ENCODE measurements at regions not wholly inside any gene's neighbourhood (a gene's known extent, or its start where the extent isn't known, plus 50 kb on each side); places are given as distances from the start of the nearest gene placed in this dataset.

GRCh38 chr7:144997512-144997911 lies 161.7 kb upstream of the TPK1 start:
- DNase-seq (ENCODE audit: low read depth): no peak
- no peak for TF ChIP-seq CTCF (IDR thresholded peaks at IDR 0.05; ENCODE audit: control insufficient read depth, extremely low read depth, insufficient read depth)
- no peak overlapping the region for H3K4me3 ChIP-seq (ENCODE audit: low read depth, low read length)

DNA sequence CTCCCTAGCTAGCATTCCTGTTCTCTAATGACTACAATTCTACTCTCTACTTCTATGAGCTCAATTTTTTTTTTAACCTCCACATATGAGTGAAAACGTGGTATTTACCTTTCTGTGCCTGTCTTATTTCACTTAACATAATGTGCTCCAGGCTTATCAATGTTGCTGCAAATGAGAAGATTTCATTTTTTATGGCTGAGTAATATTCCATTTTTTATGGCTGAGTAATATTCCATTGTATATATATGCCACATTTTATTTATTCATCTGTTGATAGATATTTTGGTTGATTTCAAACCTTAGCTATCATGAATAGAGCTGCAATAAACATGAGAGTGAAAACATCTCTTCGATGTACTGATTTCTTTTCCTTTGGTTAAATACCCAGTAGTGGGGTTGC lies 159.6 kb upstream of the TPK1 start:
- no peak for DNase-seq (ENCODE audit: low read depth)
- H3K4me3 ChIP-seq (ENCODE audit: low read depth, low read length): no peak overlapping the region
- TF ChIP-seq CTCF (IDR thresholded peaks at IDR 0.05; ENCODE audit: control insufficient read depth, extremely low read depth, insufficient read depth): no peak

DNA sequence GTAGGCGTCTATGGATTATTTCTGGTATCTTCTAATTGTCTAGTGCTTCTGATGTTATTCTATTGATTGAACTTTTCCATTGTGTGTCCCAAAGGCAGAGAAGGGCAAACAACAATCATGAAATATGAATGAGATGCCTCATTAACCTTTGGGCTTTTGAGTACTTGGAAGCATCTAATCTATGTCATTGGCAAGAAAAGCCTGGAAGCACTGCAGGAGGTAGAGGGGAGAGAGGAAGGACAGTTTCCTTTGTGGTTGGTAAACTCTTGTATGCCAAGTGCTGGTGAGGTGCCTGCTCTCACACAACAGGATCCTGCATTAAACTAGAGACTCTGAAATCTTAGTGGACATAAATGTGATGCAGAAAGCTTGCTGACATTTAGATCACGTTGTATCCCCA lies 155.2 kb upstream of the TPK1 start:
- no peak overlapping the region for H3K4me3 ChIP-seq (ENCODE audit: low read depth, low read length)
- TF ChIP-seq CTCF (IDR thresholded peaks at IDR 0.05; ENCODE audit: control insufficient read depth, extremely low read depth, insufficient read depth): no peak
- no peak for DNase-seq (ENCODE audit: low read depth)

DNA sequence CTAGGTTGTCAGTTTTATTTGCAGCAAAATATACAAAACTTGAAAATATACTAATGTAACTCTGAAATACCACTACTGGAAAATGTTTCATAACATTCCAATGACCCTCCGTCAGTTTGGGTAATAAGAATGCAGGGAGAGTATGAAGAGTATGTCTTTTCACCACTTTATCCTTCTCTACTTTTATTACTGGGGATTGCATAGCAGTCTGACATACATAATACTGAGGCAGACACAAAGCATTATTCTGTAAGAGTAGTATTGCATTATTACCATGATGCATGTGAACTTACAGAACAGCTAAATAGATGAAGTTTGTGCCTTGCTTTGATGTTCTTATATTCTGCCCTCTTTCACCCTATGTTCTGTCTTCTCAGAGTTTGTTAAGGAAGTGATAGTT lies 151.8 kb upstream of the TPK1 start:
- no peak overlapping the region for H3K4me3 ChIP-seq (ENCODE audit: low read depth, low read length)
- no peak for DNase-seq (ENCODE audit: low read depth)
- TF ChIP-seq CTCF (IDR thresholded peaks at IDR 0.05; ENCODE audit: control insufficient read depth, extremely low read depth, insufficient read depth): no peak

DNA sequence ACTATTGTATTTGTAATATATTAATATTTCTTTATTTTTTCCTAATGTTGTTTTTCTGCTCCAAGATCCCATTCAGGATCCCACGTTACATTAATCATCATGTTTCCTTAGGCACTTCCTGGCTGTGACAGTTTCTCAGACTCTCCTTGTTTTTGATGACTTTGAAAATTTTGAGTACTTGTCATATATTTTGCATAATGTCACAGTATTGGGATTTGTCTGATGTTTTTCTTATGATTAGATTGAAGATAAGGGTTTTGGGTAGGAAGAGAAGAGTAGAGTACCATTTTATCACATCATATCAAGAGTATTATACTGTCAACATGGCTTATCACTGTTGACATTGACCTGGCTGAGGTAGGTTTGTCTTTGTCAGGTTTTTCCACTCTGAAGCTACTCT lies 146.3 kb upstream of the TPK1 start:
- H3K4me3 ChIP-seq (ENCODE audit: low read depth, low read length): no peak overlapping the region
- no peak for TF ChIP-seq CTCF (IDR thresholded peaks at IDR 0.05; ENCODE audit: control insufficient read depth, extremely low read depth, insufficient read depth)
- DNase-seq (ENCODE audit: low read depth): no peak

DNA sequence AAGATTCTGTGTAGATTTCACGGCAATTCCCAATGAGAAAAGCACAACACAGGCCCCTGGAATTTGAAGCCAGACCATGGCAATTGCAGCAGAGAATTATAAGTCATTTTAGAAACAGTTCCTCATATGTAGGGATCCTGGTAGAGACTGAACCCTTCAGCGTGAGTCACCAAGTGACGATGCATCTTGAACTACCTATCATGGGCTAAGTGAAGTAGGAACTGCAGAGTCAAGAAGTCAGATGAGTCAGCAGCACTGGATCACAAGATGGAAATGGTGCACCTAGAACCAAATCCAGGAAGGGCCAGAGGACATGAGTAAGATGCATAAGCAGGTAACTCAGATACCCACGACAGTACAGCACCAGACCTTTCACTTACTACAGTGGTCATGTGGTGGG lies 140.0 kb upstream of the TPK1 start:
- DNase-seq (ENCODE audit: low read depth): no peak
- no peak overlapping the region for H3K4me3 ChIP-seq (ENCODE audit: low read depth, low read length)
- no peak for TF ChIP-seq CTCF (IDR thresholded peaks at IDR 0.05; ENCODE audit: control insufficient read depth, extremely low read depth, insufficient read depth)

DNA sequence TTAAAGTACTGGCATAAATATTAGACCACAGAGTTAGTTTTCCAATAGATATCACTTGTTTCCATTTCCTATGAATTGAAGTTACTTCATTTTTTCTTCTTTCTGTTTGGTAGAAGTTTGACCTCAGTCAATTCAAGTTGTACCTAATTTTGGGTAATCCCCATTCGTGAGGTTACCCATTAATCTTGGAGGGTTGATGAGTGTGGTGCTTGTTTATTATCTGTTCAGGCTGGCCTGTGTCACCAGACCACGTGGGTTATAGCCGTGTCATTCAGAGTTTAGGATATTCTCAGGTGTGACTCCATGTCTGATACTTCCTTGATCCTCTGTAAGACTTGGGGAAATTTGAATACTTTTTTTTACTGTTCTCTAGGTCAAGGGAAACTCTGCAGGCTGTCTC lies 133.9 kb upstream of the TPK1 start:
- TF ChIP-seq CTCF (IDR thresholded peaks at IDR 0.05; ENCODE audit: control insufficient read depth, extremely low read depth, insufficient read depth): no peak
- DNase-seq (ENCODE audit: low read depth): no peak
- no peak overlapping the region for H3K4me3 ChIP-seq (ENCODE audit: low read depth, low read length)
